Astrocyte (in vitro differentiated cells and primary cell): ENCODE measurements at regions not wholly inside any gene's neighbourhood (a gene's known extent, or its start where the extent isn't known, plus 50 kb on each side); places are given as distances from the start of the nearest gene placed in this dataset.

Experiments
- DNase-seq: peaks from one replicate; pipeline ENCODE4 v3.0.0-alpha.2; 2010; ENCODE audit warnings: low read depth
- FAIRE-seq: peaks from 2 replicates; lab custom pipeline; 2011; peaks lifted over from hg19 to GRCh38; lab: Jason Lieb, UNC
- H2AFZ ChIP-seq: 2 replicates; pipeline ENCODE4 v1.6.0; 2012; ENCODE audit warnings: low read depth, low read length, inconsistent platforms
- H3K27ac ChIP-seq: 2 replicates; pipeline ENCODE4 v1.5.1; 2011; ENCODE audit warnings: low read depth, low read length, inconsistent platforms
- H3K27me3 ChIP-seq: 2 replicates; pipeline ENCODE4 v1.6.0; 2011; ENCODE audit warnings: low read length, inconsistent platforms; ENCODE audit not compliant: insufficient read depth
- H3K36me3 ChIP-seq: 2 replicates; pipeline ENCODE4 v1.5.1; 2011; ENCODE audit warnings: low read length, inconsistent platforms; ENCODE audit not compliant: insufficient read depth
- H3K4me1 ChIP-seq: 2 replicates; pipeline ENCODE4 v1.5.1; 2011; ENCODE audit warnings: low read length, inconsistent platforms; ENCODE audit not compliant: insufficient read depth
- H3K4me2 ChIP-seq: 2 replicates; pipeline ENCODE4 v1.6.0; 2012; ENCODE audit warnings: low read length, inconsistent platforms
- H3K4me3 ChIP-seq: 2 replicates; pipeline ENCODE4 v1.5.1; 2011; ENCODE audit warnings: low read depth, mild to moderate bottlenecking, low read length, inconsistent platforms; ENCODE audit not compliant: insufficient read depth
- H3K79me2 ChIP-seq: 2 replicates; pipeline ENCODE4 v1.6.0; 2012; ENCODE audit warnings: mild to moderate bottlenecking, low read length, inconsistent platforms; ENCODE audit not compliant: insufficient read depth
- H3K9ac ChIP-seq: 2 replicates; pipeline ENCODE4 v1.6.0; 2012; ENCODE audit warnings: mild to moderate bottlenecking, low read length, inconsistent platforms
- H3K9me3 ChIP-seq: 2 replicates; pipeline ENCODE4 v1.5.1; 2012; ENCODE audit warnings: low read depth, mild to moderate bottlenecking, low read length, inconsistent platforms; ENCODE audit not compliant: insufficient read depth
- H4K20me1 ChIP-seq: 2 replicates; pipeline ENCODE4 v1.6.0; 2012; ENCODE audit warnings: low read length, inconsistent platforms; ENCODE audit not compliant: insufficient read depth
- H3K27ac Mint-ChIP-seq: one replicate; pipeline ENCODE4 v1.8.0; 2021; ENCODE audit warnings: mild to moderate bottlenecking, mixed read lengths; ENCODE audit not compliant: unreplicated experiment
- H3K27me3 Mint-ChIP-seq: one replicate; pipeline ENCODE4 v1.8.0; 2021; ENCODE audit warnings: low read depth, mixed read lengths; ENCODE audit not compliant: unreplicated experiment
- H3K36me3 Mint-ChIP-seq: one replicate; pipeline ENCODE4 v1.8.0; 2021; ENCODE audit warnings: low read depth, mixed read lengths; ENCODE audit not compliant: unreplicated experiment
- H3K4me1 Mint-ChIP-seq: one replicate; pipeline ENCODE4 v1.8.0; 2021; ENCODE audit warnings: low read depth, mixed read lengths; ENCODE audit not compliant: unreplicated experiment
- H3K4me3 Mint-ChIP-seq: one replicate; pipeline ENCODE4 v1.8.0; 2021; ENCODE audit warnings: mild to moderate bottlenecking, moderate library complexity, mixed read lengths; ENCODE audit not compliant: unreplicated experiment
- H3K9me3 Mint-ChIP-seq: one replicate; pipeline ENCODE4 v1.8.0; 2021; ENCODE audit warnings: mild to moderate bottlenecking, mixed read lengths; ENCODE audit not compliant: unreplicated experiment
- CTCF ChIP-seq: IDR thresholded peaks from 2 replicates; pipeline ENCODE4 v1.5.1; 2011; ENCODE audit warnings: low read depth, mild to moderate bottlenecking, inconsistent platforms, low read length, moderate library complexity; ENCODE audit not compliant: insufficient read depth
- EZH2 ChIP-seq: IDR thresholded peaks from 2 replicates; pipeline ENCODE4 v1.6.1; 2012; ENCODE audit warnings: mild to moderate bottlenecking, low read length, inconsistent platforms; ENCODE audit not compliant: insufficient read depth

DNA sequence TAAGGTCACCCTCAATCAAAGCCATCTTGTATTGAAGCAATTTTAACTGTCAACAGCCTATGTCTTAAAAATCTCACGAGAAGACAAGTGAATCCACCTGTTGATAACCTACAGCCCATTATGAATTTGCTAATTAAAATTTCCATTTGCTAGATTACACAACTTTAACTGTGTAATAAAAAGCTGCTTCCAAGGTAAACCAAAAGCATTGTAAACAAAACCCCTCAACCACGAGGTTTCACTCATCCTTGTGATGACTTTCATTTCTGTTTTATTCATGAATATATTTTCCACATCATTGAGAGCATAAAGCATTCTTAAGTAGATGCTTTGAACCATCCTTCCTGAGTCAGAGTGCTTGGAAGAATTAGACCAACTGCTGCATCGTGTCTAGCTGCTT lies 217.5 kb upstream of the GYPA start:
- Histone ChIP-seq H3K79me2 (no peaks in the 10 kb centered on the region), H3K4me1 (peaks cover 31% of the 10 kb centered on the region), H3K9ac (no peak overlapping the region), H2AFZ (no peak overlapping the region), H3K27ac (no peak overlapping the region), H3K36me3 (no peaks in the 10 kb centered on the region), H3K4me3 (no peak overlapping the region), H3K4me2 (no peak overlapping the region), H3K9me3 (no peaks in the 10 kb centered on the region), H3K27me3 (peaks cover 28% of the 10 kb centered on the region), H4K20me1 (no peaks in the 10 kb centered on the region)
- Mint-ChIP-seq H3K4me1 (peaks cover 60% of the 10 kb centered on the region), H3K27ac (no peak overlapping the region), H3K9me3 (peaks cover 5% of the 10 kb centered on the region), H3K4me3 (no peak overlapping the region), H3K27me3 (peaks cover 10% of the 10 kb centered on the region), H3K36me3 (peaks cover 2% of the 10 kb centered on the region)
- no peak for TF ChIP-seq EZH2
- no peak for TF ChIP-seq CTCF
- no peak for FAIRE-seq
- DNase-seq: no peak

GRCh38 chr4:144360146-144360793 lies 219.8 kb upstream of the GYPA start:
- H3K36me3 Mint-ChIP-seq: peaks cover 2% of the 10 kb centered on the region
- Histone ChIP-seq H3K36me3 (no peaks in the 10 kb centered on the region), H3K4me3 (no peak overlapping the region), H3K9ac (no peak overlapping the region), H3K79me2 (no peaks in the 10 kb centered on the region), H2AFZ (no peak overlapping the region), H4K20me1 (no peaks in the 10 kb centered on the region), H3K27ac (peak overlapping the region; percentile 34), H3K27me3 (peaks cover 13% of the 10 kb centered on the region), H3K4me2 (peak overlapping the region; percentile 6), H3K4me1 (peaks cover 31% of the 10 kb centered on the region), H3K9me3 (no peaks in the 10 kb centered on the region)
- FAIRE-seq (no peak), DNase-seq (no peak)
- no peak for TF ChIP-seq CTCF
- H3K4me3 Mint-ChIP-seq: no peak overlapping the region
- H3K27ac Mint-ChIP-seq: peak overlapping the region; percentile 17
- peaks cover 41% of the 10 kb centered on the region for H3K4me1 Mint-ChIP-seq
- H3K9me3 Mint-ChIP-seq: peaks cover 5% of the 10 kb centered on the region
- peaks cover 10% of the 10 kb centered on the region for H3K27me3 Mint-ChIP-seq

DNA sequence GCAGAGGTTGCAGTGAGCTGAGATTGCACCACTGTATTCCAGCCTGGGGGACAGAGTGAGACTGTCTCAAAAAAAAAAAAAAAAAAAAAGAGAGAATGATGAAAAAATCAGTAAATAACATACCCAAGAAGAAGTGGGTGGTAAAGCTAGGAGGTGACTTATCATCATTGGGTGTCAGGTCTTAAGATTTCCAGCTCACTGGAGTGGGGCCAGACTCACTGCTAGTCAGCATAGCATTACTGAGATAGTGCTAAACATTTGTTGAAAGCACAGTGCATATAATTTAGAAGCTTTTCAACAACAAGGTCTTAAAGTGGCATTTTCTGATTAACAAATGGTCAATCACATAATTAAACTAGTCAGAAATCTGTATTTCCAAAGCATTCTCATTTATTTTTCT lies 221.8 kb upstream of the GYPA start:
- Histone ChIP-seq H3K4me3 (no peak overlapping the region), H3K9ac (no peak overlapping the region), H3K27me3 (peaks cover 13% of the 10 kb centered on the region)

More for the DNA sequence above, 221.8 kb upstream of the GYPA start:
- H2AFZ ChIP-seq: no peak overlapping the region
- H3K27ac ChIP-seq: no peak overlapping the region
- no peaks in the 10 kb centered on the region for H3K9me3 ChIP-seq
- DNase-seq (no peak), FAIRE-seq (no peak)
- H3K4me2 ChIP-seq: no peak overlapping the region
- Mint-ChIP-seq H3K4me1 (peaks cover 25% of the 10 kb centered on the region), H3K4me3 (no peak overlapping the region), H3K36me3 (peaks cover 2% of the 10 kb centered on the region), H3K27ac (no peak overlapping the region), H3K9me3 (peaks cover 5% of the 10 kb centered on the region), H3K27me3 (peaks cover 10% of the 10 kb centered on the region)
- H3K4me1 ChIP-seq: peaks cover 13% of the 10 kb centered on the region
- no peaks in the 10 kb centered on the region for H3K79me2 ChIP-seq
- TF ChIP-seq CTCF (no peak), EZH2 (no peak)
- H3K36me3 ChIP-seq: no peaks in the 10 kb centered on the region
- H4K20me1 ChIP-seq: no peaks in the 10 kb centered on the region
